GM21576 (cell line): ENCODE measurements at regions not wholly inside any gene's neighbourhood (a gene's known extent, or its start where the extent isn't known, plus 50 kb on each side); places are given as distances from the start of the nearest gene placed in this dataset.
"Not testable (repeated sequence)": the region's sequence is repeated elsewhere in the genome, so short reads cannot be mapped to it uniquely, and the experiment has no call there.

Experiments used
- ATAC-seq: cut with Tn5 transposase; IDR thresholded peaks from one replicate; pipeline ENCODE4 v1.9.1; 2021; ENCODE audit warnings: mild to moderate bottlenecking, moderate library complexity; ENCODE audit not compliant: unreplicated experiment

DNA sequence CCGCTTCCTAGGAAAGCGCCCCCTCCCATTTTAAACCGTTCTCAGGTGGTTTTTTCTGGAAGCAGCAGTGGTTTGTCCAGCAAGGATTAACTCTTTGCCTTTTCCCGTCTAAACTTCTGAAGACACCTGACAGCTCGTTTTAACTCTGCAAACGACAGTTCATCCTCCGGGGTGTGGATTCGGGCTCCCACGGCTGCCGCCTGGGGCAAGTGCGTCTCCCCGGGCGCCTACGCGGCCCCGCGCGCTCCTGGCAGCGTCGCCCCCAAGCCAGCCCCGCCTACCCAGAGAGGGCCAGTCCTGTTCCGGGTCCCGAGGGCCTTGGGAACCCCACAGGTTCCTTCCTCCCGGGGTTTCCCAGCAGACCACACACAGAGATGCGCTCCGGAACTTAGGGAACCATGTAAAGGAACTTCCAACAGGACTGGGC is 54.4 kb downstream of the PRR18 start:
- no peak for ATAC-seq

DNA sequence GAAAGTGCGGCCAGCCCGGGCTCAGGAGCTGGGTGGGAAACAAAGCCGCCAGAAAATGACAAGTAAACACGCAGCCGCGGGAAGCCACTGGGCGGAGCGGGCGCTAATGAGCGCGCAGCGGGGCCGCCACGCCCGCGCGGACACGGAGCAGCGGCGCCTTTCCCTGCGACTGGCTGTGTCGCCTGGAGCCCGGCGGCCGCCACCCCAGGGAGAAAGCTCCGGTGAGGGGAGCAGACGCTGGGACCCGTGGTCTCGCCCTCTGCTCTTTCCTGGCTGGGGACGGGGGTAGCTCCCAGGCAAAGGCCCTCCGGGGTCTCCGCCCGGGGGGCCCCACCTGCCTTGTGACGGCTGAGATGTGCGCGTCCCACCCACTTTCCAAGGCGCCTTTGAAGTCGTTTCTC is 54.9 kb downstream of the PRR18 start:
- ATAC-seq, result no peak

DNA sequence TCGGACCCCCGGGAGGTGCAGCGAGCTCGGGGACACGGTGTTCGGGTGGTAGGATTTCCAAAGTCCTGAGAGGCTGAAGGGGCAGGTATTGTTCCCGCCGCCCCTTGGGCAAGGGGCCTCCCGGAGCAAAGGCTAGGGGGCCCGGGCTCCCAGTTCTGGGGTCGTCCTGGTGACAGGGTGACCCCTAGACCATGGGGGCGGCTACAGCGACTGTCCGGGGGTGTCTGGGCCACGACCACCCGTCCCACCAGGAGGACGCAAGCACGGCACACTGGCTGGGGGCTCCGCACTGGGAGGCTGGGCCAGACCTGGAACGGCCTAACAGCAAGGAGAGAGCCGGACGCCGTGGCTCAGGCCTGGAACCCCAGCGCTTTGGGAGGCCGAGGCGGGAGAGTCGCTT is 55.6 kb downstream of the PRR18 start:
- no peak for ATAC-seq

DNA sequence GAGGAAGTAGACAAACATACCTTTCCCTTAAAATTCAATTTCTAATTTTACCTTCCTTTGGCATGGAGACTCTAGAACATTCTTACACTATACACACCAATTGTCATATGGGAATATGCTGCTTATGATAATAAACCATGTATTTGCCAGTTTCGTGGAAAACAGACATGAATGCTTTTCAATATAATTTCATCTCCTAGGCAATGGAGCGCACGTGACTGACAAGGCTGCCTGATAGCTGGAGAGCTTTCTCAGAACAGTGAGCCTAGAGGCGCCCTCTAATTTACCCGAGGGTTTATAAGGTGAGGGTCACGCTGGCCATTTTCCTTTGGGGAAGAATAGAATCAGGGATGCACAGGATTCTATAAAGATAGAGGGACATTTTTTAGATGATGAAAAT is 56.5 kb downstream of the PRR18 start:
- ATAC-seq, result no peak

DNA sequence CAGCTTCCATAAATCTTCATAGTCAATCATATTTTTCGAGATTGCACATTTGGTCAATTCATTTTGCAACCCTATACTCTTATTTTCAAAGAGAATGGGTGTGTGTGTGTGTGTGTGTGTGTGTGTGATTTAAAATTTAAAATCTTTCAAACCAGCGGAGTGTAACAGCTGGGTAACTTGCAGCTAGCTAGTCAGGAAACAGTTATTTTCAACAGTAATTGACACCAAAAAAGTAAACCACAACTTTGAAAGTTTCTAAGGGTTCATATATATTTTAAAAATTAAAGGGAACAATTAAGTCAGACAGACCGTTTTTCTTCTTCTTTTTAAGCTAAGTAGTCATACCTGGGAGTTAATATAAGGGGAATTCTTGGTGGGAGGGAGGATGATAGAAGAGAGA is 57.0 kb downstream of the PRR18 start:
- ATAC-seq, result no peak

DNA sequence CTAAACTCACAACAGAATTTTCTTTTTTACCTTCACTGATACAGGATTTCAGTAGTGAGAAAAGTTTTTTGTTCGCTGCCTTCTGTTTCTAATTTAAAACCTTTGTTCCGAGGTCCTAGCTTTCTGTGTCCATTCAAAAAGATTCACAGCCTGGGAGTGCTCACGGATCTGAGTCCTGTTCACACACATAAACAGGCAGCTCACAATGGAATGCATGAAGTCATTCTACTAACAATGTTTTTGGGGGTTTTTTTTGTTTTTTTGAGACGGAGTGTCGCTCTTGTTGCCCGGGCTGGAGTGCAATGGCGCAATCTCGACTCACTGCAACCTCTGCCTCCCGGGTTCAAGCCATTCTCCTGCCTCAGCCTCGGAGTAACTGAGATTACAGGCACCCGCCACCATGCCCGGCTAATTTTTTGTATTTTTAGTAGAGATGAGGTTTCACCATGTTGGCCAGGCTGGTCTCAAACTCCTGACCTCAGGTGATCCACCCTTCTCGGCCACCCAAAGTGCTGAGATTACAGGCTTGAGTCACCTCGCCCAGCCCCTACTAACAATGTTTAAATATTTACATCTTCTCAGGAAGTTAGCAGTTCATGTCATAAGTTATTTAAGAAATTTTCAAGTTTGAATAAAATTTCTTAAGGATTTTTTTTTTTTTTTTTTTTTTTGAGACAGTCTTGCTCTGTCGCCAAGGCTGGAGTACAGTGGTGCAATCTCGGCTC is 59.0 kb downstream of the PRR18 start:
- not testable (repeated sequence) for ATAC-seq

DNA sequence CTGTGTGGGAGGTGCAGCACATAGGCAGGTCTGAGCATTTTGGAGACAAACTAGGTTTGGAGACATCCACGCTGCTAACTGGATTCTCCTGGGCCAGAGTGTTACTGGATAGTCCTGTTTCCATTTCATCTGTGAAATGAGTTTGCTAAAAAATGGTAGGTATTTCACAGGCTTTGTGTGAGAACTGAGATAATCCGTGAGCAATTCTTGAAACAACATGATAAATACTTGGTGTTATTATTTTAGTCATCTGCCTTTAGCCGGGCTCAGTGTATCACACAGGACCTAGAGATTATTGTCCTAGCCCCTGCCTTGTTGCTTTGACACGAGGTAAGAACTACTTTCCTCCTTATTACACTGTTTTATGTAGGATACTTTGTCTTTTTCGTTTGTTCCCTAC is 63.0 kb downstream of the PRR18 start:
- no peak for ATAC-seq

DNA sequence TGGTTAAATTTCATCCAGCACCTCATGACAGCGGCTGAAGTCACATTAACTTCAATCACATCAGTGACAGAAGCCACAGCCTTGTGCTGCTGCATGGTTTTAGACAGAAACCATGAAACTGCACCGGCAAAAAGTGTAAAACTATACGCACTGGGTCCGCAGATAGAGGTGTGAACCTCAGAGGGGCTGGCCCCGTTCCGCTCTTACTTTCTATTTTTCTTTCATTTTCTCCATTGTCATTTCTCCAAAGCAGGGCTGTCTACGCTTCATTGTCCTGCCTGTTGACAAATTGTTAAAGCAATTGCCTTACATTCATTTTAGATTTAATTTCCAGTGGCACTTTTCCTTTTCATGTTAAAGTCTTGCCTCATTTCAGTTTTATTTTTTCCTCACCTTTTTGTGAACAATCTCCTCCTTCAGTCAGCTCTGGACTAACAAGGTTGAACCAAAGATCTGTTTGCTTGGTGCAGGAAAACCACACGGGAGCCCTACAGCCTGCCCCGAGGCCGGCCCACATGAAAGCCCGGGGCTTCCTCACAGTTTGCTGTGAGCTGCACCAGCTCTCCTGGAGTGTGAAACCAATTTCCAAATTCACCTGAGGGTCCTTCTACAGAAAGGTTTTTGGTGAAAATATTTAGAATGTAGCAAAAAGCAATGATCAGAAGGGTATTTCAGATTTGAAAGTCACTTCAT is 63.7 kb downstream of the PRR18 start:
- peak; percentile 96 for ATAC-seq

DNA sequence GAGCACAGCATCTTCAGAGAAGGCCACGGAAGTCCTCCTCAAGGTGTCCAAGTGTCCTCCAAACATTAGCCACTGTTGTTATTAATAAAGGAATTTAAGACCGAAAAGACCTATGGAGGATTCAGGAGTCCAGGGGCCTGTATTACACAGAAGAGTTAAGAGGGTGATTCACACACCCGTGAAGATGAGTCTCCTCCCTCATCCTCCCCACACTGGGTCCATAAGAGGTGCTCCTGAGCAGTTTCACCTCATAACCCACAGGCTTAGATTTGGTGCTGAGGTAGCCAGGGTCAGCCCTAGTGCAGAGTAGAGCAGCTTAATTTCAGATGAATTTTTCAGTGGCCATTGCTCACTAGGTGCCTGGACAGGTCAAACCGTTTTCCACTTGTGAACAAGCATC is 65.3 kb downstream of the PRR18 start:
- no peak for ATAC-seq

DNA sequence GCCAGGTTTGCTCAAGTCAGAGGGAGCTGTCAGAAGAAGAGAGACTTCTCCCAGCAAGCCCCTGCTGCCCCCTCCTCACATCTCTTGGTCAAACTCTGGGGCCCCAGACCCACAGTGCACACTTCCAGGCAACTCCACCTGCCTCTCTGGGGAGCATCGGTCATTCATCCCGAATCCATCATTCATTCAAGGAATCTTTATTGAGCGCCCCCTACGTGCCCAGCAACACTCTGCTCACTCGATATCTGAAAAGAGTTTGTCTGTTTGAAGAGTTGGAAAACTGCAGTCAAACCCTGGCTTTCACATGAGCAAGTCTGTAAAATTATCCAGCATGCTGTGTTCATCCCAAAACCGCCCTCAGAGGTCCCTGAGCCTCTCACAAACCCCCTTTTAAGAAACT is 66.2 kb downstream of the PRR18 start:
- ATAC-seq, result no peak

DNA sequence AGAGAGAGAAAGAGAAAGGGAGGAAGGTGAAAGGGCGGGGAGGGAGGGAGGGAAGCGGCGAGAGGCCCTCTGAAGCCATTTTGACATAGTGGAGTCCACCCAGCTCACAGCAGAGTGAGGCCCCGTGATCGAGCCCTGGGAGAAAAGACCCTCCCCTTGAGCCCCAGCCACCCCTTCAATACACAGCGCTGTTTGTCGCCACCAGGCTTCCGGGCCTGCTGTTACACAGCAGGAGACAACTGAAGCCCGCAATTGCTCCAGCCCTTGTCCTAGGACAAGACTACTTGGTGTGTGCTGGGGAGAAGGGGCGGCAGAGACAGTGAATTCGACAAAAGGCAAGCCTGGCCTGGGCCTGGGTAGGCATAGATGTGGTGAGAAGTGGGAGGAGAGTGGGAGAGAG is 67.3 kb downstream of the PRR18 start:
- ATAC-seq, result no peak

DNA sequence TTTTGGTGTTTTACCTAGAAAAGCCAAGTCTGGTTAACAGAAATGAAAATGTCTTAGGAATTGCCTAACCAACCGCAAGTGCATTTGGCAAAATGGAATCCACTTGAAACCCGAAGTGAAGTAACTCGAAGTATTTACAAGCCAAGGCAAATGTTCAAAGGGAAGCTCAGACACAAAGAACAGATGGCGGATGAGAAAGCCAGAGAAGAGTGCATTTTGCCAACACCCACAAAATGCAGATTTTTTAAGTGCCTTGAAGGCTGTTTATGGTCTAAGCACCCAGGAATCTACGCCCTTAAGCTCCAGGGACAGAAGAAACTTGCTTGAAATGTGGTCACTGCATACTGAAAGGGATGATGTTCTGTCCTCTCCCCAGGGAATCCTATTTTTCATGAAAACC is 70.0 kb upstream of the TBXT start:
- no peak for ATAC-seq

DNA sequence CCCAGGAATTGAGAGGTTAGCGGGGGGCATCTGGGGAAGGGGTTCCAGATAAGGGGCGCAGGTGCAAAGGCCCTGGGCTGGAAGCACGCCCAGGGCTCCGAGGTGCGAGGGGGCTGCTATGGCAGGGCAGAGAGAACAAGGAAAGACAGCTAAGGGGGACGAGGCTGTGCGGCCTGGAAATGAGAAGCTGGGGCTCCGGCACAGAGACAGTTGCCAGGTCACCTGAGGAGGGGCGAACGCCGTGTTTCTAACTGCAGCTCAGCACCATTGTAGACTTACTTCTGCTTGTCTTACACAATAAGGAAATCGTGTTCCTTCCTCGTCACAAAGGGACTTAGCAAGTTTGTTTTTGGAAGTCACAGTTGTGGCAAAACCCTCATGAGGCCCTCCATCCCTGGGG is 68.9 kb upstream of the TBXT start:
- ATAC-seq, result no peak

DNA sequence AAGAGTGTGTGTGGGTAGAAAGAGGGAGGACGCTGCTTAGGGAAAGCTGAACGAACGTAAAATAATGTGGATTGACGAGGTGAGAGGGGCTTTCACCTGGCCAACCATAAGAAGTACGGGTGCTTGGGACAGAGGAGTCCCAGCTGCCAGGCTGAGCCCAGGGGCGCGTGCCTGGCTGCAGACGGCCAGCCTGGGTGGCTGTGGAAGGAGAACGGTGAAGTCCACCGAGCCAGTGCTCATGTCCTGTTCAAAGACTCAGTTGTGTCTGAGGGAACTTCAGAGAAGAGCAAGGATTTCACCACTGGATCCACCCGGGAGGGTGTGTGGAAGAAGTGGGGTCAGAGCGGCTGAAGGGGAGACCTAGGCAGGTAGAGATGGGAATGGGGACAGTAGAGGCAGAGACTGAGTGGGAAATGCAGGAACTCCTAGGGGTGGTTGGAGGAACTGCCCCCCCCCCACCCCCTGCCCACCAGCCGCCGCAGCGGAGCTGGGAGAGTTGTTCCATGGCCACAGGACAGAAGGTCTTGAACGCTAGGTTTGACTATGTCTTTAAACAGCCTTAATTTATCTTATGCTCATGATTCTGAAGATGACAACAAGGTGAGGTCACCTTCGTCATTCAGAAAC is 68.1 kb upstream of the TBXT start:
- ATAC-seq, result no peak

DNA sequence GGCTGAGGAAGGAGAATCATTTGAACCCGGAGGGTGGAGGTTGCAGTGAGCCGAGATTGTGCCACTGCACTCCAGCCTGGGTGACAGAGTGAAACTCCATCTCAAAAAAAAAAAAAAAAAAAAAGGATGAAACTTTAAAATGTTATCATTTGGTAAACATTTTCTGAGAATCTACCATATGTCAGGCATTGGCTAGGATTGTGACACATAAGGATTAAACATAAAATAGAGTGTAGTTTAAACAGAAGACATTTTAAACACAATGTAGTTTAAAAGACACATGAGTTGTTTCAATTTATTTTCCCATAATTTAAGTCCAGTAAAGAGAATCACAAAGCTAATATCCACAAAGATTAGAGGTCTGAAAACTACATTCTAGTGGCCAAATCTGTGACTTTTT is 63.5 kb upstream of the TBXT start:
- not testable (repeated sequence) for ATAC-seq

DNA sequence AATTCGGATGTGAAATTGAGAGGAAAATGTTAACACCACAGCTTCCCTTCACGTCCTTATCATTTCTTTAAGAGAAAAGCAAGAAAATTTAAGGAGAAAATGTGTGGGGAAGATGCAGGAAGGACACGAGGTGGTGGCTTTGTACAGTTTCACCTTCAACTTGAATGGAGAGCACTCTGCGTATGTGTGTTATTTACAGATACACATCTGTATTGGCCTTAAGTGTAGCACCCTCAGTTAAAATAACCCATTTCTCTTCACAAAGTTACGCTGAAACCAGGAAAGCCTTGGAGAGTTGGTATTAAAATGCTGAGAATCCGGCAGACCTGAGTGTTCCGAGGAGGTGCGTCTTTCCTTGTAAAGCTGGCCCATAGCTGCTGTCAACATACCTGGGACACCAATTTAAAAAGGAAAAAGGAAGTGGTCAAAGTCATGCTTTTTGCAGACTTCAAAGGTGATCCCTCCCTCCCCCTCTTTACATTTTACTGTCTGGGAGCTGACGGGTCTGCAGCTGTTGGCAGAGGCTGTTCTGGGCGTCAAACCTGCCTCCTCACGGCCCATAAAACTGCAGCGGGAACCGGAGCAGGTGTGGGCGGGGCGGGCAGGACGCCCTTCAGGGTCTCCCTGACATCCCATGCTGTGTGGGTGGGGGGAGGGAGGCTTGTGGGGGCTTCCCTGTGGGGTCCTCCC is 61.3 kb upstream of the TBXT start:
- ATAC-seq, result peak; percentile 64

DNA sequence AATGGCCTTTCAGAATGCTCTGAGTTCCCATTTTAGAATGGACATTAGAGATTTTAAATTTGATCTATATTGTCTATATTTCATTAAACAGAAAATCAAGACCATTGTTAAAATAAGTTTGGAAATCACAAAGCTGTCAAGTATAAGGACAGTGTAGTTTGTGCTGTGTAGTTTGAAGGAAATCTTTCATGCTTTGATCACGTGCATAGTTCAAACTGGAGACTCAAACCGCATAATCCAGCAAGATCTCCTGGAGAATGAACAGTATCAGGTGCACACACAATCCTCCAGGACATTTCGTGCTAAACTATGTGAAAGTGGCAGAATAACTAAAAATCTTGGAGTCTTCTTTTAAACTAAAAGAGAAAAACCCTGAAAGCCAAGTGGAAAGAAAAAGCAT is 60.8 kb upstream of the TBXT start:
- no peak for ATAC-seq

DNA sequence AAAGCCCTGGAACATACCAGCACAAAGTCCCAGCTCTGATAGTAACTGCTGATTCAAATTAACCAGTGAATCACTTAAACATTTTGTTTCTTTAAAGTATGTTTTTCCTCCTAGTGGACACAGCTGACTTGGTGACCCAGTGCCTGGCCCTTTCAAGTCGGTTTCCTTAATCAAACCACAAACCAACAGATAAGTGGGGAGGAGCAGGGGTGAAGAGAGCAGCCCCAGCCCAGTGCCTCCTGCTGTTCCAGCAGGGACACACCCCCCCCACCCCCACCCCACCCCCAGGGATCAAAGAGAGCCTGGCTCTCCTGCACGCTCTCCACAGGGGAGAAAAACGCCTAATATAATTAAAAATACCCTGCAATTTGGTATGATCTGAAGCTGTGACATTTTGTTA is 55.4 kb upstream of the TBXT start:
- no peak for ATAC-seq

DNA sequence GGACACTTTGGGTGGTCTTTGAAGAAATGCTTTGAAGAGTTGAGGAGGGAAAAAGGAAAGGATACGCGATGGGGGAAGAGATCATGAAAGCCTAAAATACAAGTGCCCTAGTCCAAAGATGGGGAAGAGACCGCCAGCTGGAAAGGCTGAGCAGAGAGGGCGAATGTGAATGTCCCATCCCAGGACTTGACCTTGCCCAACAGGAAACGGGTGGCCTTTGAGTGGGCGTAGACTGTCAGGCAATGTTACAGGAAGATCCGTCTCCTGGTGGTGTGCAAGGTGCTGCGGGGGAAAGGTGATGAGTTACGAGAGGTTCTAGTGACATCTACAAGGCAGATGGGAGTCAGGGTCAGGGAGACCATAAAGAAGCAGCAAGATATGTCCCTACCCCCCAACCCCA is 55.0 kb upstream of the TBXT start:
- ATAC-seq, result no peak

DNA sequence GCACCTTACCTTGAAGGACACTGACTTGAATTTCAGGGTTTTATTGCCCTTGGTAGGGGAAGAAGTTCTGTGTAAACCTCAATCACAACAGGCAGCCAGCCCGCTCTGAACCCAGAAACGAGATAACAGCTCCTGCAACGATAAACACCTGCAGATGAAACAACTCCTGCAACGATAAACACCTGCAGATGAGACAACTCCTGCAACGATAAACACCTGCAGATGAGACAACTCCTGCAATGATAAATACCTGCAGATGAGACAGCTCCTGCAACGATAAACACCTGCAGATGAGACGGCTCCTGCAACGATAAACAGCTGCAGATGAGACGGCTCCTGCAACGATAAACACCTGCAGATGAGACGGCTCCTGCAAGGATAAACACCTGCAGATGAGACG is 54.0 kb upstream of the TBXT start:
- ATAC-seq, result no peak

DNA sequence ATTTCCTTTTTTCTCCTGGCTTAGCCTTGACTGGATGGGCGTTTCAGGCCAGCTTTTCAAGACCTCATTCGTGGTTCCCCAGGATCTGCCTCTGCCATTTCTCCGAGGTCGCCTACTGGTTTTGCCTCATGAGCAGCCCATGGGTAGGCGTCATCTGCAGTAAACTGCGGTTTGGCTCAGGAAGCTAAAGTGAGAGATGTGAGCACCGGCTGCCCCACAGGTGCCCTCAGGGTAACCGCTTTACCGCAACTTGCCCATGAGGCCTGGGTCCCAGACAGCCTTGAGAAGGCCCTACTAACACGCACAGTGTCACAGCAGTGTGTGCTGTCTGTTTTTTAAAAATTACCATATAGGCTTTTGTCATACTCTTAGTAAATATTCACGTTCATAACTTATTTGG is 53.4 kb upstream of the TBXT start:
- no peak for ATAC-seq
